Left forelimb (tissue), 1 donor: ENCODE measurements at regions not wholly inside any gene's neighbourhood (a gene's known extent, or its start where the extent isn't known, plus 50 kb on each side); places are given as distances from the start of the nearest gene placed in this dataset.
"Not testable (repeated sequence)": the region's sequence is repeated elsewhere in the genome, so short reads cannot be mapped to it uniquely, and the experiment has no call there.

ENCODE experiments used
- DNase-seq: peaks from one replicate; pipeline ENCODE4 v3.0.0-alpha.2; 2018; ENCODE audit warnings: low spot score

DNA sequence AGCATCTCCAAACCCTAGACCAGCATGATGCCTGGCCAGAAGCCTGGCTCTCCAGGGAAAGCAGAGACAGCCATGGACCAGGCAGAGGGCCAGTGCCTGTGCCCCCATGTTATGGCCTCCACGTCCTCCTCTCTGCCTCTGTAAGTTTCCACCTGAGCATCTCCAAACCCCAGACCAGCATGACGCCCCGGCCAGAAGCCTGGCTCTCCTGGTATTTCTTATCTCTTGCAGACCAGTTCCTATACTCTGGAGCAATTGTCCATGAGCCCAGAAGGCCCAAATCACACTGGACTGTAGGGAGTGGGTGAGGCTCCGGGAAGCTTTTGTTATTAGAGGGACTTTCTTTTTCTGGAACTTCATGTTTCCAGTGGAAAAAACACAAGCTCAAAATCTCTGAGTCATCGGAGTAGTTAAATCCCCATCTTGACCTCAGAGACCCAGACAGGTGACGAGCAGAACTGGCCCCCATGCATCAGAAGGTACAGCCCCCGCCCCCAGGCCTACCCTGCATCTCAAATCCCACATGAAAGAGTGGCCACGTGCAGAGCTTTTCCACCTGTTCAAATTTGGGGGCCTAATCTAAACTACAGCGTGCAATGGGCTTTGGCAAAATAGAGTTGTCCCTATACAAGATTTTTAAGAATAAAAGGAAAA, 110.2 kb upstream of the FOXQ1 start:
- DNase-seq, result no peak

DNA sequence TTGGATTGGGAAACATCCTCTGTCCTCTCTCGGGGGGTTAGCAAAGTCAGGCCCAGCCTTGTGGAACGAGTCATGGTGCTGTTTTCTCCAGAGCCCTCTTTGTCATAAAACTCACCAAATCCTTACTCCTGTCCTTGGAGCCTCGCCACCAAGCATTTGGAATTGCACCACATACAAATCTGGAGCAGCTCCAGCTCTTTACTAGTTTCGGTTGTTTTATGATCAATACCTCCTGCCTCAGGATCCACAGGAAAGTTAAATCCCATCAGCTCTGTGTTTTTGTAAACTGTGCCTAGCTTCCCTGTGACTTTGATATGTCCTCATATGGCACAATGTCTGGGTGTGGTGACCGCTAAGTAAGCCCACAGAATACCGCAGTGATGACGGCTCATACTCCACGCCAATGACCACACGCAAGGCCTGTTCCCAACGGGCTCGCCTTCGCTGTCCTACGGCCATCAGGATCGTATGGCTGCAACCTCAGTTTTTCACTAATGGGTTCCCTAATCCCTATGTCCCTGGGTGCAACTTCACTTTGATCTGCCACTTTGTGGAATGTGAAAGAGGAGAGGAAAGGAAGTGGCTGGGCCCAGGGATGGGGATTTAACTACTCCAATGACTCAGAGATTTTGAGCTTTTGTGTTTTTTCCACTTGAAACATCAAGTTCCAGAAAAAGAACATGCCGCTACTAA, 111.3 kb upstream of the FOXQ1 start:
- no peak for DNase-seq

DNA sequence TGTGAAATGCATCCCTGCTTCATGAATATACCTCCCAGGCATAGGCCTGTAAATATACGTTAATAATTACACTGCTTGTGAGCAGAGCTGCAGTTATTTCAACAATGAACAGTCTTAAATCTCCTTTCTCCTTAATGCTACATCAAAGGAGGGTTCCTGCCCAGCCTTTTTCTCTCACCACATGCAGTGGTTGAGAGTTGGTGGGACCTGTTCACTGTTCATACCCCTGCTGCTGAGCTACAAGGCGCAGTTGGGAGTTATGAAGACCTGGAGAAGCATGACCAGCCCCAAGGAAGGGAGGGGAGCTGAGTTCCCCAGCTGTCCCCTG, 111.9 kb upstream of the FOXQ1 start:
- DNase-seq, result no peak

DNA sequence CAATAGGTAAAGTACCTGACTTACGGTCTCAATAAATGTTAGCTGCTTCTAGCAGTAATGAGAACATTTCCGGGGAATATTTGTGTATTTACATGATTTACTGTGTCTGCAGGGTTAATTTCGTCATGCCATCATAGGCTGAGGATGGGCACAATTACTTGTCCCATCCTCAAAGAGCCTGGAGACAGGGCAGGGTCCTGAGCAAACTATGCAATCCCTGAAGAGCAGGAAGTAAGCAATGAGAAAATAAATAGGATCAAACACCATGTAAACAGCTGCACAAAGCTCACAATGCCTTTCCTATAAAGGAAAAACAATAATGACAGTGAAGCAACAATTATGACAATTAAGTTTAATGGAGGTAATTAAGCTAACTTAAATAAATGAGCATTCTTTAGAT, 114.6 kb upstream of the FOXQ1 start:
- no peak for DNase-seq

DNA sequence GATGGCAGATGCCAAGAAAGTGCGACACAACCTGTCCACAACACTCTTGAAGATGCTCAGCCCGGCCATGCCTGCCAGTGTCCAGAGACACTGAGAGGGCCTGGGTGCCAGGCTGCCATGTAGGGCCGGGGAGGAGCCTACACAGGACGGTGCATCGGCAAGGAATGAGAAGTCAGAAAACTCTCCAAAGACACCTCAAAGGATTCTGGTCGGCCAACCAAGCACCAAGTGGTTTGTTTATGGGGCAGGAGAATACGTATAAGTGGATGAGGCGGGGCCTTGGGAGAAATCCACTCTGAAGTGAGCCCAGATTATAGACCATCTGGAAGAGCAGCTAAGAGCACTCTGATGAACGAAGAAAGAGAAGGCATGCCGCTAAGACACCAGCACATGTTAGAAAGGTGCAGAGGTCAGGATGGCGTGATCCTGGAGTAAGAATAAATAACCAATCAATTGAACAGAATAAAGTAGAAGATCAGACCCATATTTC, 120.7 kb upstream of the FOXQ1 start:
- DNase-seq, result no peak

DNA sequence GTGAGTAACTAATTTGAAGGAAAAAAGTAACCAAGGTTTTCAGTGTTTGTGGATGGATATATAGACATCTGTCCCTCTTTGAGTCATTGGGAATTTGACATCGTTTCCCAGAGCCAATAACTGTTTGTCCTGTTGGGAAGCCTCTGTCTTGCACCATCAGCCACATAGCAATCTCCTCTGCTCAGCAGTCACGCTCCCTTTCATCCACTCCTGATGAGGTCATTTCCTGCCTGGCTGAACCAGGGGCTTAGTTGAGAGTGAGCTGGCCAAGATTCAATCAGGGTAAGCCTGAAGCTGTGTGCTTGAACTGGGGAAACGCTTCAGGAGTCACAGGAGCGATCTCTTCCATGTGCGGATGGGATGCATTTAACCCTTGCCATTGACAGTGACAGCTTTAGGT, 121.5 kb upstream of the FOXQ1 start:
- DNase-seq, result no peak

DNA sequence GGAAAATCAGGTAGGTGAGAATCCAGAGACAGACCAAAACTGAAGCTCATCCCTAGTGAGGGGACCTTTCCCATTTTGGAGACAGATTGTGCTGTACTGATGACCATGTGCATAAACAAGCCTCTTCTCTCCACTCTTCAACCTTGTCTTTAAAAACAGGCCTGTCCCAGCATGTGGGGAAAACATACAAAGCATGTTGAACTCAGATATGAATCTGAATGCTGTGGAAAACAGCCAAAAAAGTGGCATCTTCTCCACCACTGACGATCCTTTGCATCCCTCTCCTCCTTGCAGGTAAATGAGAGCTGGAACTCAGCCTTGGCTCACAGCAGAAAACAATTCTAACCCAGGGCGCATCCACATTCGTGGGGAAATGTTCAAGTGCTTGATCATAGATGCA, 123.7 kb upstream of the FOXQ1 start:
- no peak for DNase-seq

DNA sequence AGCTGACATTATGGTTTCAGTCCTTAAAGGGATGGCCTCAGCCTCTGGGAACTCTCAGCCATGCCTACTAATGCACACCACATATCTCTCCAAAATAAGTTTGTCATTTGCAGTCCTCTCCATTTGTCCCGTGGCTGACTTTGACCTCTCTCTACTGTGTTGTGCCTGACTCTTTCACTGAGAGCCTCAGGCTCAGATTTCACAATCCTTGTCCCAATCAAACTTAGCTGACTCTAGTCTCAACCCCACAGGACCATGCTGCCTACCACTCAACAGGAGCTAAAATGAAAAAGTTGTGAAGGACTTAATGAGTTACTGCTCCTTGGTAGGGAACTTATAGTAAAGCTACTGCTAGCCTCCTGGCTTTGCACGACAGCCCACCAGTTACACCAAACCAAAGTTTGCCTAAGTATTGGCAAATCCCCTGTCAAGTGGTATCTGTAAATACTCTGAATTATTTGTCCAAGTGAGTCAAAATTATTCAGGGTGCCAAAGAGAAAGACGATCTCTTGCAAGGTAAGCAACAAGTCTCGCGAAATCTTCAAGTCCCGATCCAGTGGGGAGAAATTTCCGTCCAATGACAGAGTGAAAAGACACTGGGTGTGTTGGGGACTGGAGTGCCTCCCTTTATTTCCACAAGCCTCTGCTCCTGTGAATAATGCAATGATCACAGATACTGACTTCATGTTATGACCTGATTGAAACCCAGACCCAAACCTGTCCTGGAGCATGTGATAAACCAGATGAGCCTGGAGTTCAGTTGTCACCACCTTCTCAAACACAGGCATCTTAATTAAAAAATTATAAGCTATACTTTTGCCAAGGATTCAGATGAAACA, 124.4 kb upstream of the FOXQ1 start:
- no peak for DNase-seq

DNA sequence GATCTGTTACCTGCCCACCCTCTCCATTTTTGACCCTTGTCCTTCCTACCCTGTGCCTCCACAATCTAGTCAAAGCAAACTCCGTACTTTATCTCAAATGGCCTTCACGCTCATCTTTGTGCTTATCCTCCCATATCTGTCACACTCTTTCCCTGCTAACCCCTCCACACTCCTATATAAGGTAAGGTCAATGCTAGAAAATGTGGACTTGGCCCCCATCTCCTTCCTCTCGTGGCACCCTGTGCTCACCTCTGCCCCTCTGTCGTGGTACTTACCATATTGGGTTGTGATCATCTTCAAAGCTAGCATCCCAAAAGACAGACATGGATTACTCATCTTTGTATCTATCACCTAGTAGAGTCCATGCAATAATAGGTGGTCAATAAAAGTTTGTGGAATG, 127.6 kb upstream of the FOXQ1 start:
- no peak for DNase-seq

DNA sequence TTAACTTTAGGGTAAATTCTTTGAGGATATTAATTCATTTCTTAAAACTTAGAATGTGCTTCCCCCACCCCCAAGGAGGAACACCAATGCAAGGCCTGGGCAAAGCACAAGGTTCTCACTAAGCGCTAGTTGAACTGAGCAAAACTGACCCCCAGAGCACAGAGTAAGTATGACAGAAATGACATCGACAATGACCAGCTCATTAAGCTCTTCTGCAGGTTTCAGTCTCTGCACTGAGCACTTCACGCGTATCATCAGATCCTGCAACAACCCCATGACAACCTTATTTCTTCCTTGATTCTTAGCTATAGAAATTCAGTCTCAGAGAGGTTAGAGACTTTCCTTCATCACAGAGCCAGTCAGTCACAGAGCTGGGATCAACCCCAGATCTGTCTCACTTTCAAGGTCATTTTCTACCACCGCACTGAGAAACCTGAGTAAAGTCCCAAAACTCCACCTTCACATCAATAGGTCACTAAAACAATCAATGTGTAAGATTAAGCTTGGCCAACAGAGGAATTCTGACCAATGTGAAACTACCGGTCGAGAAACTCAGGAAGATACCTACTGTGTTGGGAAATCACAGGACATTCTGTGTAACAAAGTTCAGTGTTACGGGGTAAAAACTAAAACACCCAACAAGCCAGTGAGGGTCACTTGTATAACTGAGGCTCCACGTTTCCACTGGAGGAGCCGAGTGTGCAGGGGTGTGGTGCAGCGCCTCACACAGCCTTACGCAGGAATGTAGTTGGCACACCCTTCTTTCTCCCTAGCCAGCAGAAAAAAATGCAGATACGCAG, 129.0 kb upstream of the FOXQ1 start:
- no peak for DNase-seq

DNA sequence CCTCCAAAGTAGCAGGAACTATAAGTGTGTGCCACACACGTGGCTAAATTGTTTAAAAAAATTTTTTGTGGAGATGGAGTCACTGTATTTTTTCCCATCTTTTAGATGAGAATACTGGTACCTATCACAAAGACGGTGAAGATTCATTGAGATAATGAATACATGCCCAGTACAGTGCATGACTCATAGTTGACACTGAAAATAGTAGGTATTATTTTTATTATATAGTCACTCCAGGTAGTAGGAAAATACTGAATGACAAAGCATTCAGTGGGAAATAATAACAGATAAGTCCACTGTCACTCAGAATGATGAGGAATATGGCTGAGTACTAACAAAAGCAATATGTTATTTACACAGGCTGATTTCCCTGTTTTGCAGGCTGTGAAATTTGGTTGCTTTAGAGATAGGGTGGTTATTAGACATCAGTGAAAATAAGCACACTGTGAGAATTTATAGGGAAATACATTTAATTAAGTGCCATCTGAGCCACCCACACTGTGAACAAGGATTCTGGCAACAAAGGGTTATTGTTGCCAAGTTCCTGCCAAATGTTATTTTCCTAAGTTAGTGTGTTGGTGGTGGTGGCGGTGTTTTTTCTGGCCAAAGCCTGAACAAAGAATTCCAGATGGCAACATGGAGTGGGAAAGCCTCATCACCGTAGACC, 129.8 kb upstream of the FOXQ1 start:
- DNase-seq, result no peak

DNA sequence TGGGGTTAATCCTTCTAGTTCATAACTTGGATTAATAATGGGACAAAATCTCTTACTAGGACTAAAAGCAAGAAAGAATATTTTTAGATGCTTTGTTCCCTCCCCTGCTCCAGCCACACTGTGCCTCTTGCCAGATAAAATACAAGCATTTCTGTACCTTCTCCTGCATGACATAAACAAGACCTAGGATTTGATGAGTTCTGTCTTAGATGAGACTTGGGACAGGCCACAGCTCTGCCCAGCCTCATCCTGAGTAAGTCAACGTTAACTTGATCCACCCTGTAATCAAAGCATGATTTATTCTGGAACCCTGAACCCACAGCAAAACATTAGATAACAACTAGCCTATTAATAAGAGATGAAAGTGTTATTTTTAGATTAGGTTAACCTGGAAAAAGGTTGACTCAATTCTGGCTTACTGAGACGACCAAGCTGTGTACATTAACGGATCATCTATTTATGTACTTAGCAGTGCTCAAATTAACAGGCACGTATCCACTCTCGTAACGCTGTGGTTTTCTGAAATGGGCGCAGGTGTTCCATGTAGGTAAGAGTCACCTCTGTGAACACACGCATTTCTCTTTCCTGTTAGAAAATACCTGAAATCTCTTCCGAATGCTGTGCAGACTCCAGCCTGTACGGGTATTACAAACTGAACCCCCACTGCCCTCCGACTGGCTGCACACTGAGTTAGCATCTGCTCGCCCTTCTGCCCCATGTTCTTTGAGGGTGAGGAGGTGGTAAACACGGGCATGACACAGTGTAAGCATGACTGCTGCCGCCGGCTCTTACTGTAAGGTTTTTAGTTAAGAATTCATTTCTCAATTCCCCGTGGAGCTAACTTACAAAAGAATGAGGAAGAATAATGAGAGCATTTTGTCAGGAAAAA, 132.1 kb upstream of the FOXQ1 start:
- DNase-seq, result no peak

DNA sequence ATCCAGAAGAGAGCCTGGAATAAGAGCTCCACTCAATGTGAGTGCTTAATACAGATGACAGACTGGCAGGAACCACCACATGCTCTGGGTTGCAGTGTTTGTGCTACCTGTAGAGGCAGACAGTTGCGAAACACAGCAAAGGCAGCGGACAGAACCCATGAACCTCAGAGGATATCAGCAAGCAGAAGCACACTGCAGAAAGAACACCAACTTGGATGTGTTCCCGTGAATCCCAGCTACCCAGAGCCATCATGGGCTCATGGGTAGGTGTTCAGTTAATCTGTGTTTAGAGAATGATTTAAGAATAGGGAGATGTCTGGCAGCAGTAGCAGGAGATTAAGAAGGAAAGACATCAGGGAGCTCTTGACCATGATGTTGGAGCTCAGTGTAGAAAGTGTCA, 133.3 kb upstream of the FOXQ1 start:
- no peak for DNase-seq

DNA sequence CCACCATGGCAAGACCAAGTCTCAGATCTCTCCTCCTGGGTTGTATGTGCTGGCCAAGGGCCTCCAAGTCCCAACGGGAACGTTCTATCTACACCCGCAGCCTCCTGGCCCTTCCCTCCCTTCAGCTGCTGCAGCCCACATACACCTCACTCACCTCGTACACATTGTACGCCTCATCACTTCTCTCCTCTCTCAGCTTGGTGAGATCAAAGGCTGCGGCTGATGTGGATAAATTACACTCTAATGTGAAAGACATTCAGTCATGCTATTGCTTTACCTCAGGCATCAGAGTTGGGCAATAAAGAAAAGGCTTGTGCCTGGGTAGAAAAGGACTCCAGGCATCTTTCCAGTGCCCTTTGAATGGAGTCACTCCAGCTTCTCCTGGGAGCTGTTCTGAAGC, 135.3 kb upstream of the FOXQ1 start:
- no peak for DNase-seq

DNA sequence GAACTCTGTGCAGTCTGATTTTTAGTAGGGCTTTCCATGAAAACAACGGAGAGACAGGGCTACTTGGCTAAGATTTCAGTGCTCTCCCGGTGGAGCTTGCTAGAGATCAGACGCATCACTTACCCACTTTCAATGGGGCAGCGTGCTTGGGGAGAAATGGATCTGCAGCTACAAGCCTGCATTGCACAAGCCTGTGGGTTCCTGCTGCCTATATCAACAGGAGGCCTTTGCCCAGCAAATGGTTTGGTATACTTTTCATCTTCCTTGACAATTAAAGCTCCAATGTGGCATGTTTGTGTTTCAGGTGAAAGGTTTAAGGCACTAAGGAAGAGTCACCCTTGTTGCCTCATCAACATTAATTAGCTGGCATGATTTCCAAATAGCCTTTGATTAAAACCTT, 136.0 kb upstream of the FOXQ1 start:
- no peak for DNase-seq

DNA sequence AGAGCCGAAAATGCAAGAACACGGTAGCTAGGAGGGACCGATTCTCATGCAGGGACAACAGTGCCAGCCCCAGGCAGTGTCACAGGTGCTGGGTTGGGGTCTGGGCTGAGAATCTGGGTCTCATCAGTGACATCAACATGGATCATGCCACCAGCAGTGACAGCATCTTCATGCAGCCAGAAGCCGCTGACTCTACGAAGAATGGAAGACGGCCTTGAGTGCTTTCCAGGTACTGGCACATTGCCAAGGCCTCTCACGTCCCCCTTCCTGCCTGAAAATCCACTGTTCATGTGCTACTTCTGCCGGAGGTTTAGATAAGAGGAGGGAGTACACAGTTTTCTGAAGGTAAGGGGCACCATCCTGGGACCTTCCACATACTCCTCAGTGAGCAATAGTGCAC, 141.1 kb upstream of the FOXQ1 start:
- no peak for DNase-seq

DNA sequence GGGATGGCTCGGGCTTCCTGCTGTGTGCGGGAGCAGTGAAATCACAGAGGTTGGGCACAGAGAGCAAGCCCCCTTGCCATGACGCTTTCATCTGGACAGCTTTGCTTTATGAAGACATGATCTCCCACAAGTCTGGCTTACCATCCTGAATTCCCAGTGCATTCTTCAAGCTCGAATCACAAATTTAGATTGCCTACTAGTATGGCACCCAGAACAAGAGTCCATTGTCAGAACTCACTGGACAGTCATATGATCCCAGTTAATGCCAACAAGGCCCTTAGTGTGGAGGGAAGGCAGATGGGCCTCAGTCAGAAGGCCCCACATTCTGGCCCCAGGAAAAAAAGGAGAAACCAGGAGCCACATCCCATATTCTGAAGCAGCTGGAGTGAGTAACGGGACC, 147.3 kb upstream of the FOXQ1 start:
- DNase-seq, result no peak

DNA sequence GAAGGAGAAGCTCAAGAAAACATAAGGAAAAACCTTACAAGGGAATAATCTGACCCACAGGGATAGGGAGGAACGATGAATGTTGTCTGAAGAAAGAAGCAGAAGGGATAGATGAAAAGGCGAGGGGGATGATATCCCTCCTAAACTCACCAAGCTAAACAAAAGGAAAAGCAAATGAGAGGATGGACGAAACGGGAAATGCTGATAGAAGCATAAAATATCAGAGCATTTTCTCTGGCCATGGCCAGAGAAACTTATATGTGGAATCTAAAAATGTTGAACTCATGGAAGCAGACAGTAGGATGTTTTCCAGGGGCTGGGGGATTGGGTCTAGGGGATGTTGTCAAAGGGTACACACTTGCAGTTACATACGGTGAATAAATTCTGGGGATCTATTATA, 148.4 kb upstream of the FOXQ1 start:
- no peak for DNase-seq

DNA sequence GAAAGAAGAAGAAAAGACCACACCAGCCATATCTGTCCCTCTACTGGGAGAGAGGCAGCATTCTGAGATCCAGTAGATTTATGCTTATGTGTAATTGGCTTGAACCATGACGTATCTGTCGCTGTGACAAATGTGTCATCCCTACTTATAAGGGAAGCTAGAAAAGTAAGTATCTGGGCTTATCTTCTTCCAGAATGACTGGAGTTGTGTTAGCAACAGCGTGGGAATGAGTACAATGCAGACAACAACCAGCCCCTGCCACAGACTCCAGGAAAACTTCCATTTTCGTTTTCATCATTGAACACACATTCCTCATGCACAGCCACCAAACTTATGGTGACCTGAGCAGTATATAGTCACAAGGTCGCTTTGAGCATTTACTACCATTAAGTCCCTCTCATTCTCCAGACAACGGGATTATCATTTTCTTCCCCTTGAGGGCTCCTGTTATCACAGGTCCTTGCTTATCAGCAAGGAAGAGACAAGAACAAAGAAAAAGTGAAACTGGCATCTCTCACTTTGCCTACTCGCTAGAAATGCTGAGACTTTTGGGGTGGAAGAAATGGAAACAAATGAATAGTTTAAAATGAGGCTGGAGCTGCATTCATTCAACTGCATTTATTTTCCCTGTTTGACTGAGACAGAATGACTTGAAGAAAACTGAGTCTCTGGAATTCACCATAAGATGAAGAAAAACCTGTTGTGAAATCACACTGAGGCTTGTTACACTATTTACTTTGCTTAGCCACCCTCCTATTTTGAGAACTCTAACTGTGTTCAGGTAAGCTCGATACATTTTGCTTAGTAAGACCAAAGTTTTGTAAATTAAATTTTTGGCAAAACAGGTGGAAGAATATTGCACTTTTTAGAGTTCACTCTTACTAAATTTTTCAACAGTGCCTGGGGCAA, 149.3 kb upstream of the FOXQ1 start:
- DNase-seq, result no peak

DNA sequence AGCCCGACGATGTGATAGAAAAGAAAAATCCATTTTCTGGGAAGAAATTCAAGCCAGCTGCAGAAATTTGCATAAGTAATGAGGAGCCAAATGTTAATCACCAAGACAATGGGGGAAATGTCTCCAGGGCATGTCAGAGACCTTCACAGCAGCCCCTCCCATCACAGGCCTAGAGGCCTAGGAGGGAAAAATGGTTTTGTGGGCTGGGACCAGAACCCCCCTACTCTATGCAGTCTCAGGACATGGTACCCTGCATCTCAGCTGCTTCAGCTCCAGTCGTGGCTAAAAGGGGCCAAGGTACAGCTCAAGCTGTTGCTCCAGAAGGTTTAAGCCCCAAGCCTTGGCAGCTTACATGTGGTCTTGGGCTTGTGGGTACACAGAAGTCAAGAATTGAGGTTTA, 155.5 kb upstream of the FOXQ1 start:
- DNase-seq, result not testable (repeated sequence)
